ENCODE measurements at regions not wholly inside any gene's neighbourhood (a gene's known extent, or its start where the extent isn't known, plus 50 kb on each side); places are given as distances from the start of the nearest gene placed in this dataset.

DNA sequence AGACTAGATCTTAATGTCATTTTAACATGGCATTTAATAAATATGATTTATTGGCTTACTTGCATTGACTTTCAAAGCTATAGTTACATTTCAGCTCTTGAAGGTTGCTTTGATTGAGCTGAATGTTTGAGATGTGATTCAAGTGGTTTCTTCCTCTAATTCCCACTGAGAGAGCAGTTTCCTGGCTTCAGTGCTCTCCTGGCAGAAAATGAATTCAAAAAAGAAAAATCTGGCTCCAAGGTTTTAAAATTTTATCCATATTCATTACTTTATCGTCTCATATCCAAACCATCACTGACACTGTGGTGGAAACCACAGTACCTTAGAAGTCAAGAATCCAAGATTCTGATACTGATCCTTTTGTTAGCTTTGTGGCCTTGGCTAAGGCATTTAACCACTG is 263.1 kb upstream of the HSF2 start:
- Histone ChIP-seq H3K4me1 (ENCODE audit: insufficient read depth, low read length) (no peaks in the 10 kb centered on the region), H3K79me1 (ENCODE audit: insufficient read depth, low read depth, low read length, poor library complexity, severe bottlenecking) (no peaks in the 10 kb centered on the region), H4K5ac (ENCODE audit: insufficient read length, low read depth, low read length) (no peak overlapping the region), H3K79me2 (ENCODE audit: insufficient read depth, low read length) (no peaks in the 10 kb centered on the region), H3K27ac (ENCODE audit: insufficient read length, low read depth, low read length) (no peak overlapping the region), H3K23me2 (ENCODE audit: insufficient read length, low read depth, low read length, poor library complexity, severe bottlenecking) (no peaks in the 10 kb centered on the region), H3K18ac (ENCODE audit: insufficient read length, low read depth, low read length) (no peak overlapping the region), H2BK12ac (ENCODE audit: insufficient read length, low read depth, low read length) (no peak overlapping the region), H2BK5ac (ENCODE audit: insufficient read length, low read length) (no peak overlapping the region), H3K9ac (ENCODE audit: extremely low read depth, insufficient read length, low read length) (no peak overlapping the region), H4K91ac (ENCODE audit: insufficient read length, low read depth, low read length) (no peak overlapping the region), H2AFZ (ENCODE audit: low read length) (no peak overlapping the region), H2AK5ac (ENCODE audit: insufficient read length, low read length) (no peak overlapping the region), H3K4me2 (ENCODE audit: insufficient read depth, insufficient read length, low read length) (no peak overlapping the region), H2BK120ac (ENCODE audit: low read depth, low read length, poor library complexity, severe bottlenecking) (no peak overlapping the region), H3K9me3 (ENCODE audit: control insufficient read depth, low read depth, low read length) (no peaks in the 10 kb centered on the region), H4K8ac (replicated peaks; ENCODE audit: insufficient read length, low read depth, low read length) (no peak overlapping the region), H3K4ac (ENCODE audit: low read depth, low read length) (no peak overlapping the region), H3K27me3 (ENCODE audit: insufficient read depth, low read length) (no peaks in the 10 kb centered on the region), H3K14ac (ENCODE audit: insufficient read depth, low read length) (no peak overlapping the region), H2BK20ac (ENCODE audit: low read depth, low read length, poor library complexity, severe bottlenecking) (no peak overlapping the region), H4K20me1 (ENCODE audit: control insufficient read depth, insufficient read depth, insufficient read length) (no peaks in the 10 kb centered on the region), H3K56ac (ENCODE audit: insufficient read length, low read depth, low read length) (no peak overlapping the region), H3T11ph (ENCODE audit: low read length) (no peak overlapping the region), H2BK15ac (ENCODE audit: low read depth, low read length) (no peak overlapping the region), H3K23ac (ENCODE audit: insufficient read length, low read depth, low read length) (no peak overlapping the region)
- no peak overlapping the region for H3K4me3 Mint-ChIP-seq
- no peak overlapping the region for H3K27ac Mint-ChIP-seq
- H3K27me3 Mint-ChIP-seq (ENCODE audit: low read depth) = no peaks in the 10 kb centered on the region
- DNase-seq = no peak
- no peaks in the 10 kb centered on the region for H3K36me3 Mint-ChIP-seq (ENCODE audit: insufficient read depth in 1 of 3, low read depth in 3 of 3)
- no peak for TF ChIP-seq CTCF (conservative IDR thresholded peaks at IDR 0.05)
- no peaks in the 10 kb centered on the region for H3K9me3 Mint-ChIP-seq
- no CpG with 5 or more reads among the region's 1 CpG for WGBS (ENCODE audit: extremely low coverage, insufficient read length, low lambda C conversion rate)
- no peaks in the 10 kb centered on the region for H3K4me1 Mint-ChIP-seq

Measured in H9 (cell line).